ENCODE measurements at regions not wholly inside any gene's neighbourhood (a gene's known extent, or its start where the extent isn't known, plus 50 kb on each side); places are given as distances from the start of the nearest gene placed in this dataset.
"Not testable (repeated sequence)": the region's sequence is repeated elsewhere in the genome, so short reads cannot be mapped to it uniquely, and the experiment has no call there.

GRCh38 chr14:101673873-101674272 lies 87.6 kb upstream of the PPP2R5C start:
- Histone ChIP-seq H2AFZ (ENCODE audit: low read depth, low read length, severe bottlenecking) (no peak overlapping the region), H4K20me1 (ENCODE audit: low read depth, low read length) (no peaks in the 10 kb centered on the region), H3K4me2 (ENCODE audit: low read depth, low read length, poor library complexity, severe bottlenecking) (no peak overlapping the region), H3K27me3 (ENCODE audit: low read length) (no peaks in the 10 kb centered on the region), H3K36me3 (ENCODE audit: low read length) (no peaks in the 10 kb centered on the region), H3K9me3 (ENCODE audit: insufficient read depth, low read length) (peaks cover 6% of the 10 kb centered on the region; the same call in 1 of the 2 replicates), H3K9me2 (replicated peaks; ENCODE audit: insufficient read depth, low read length) (no peaks in the 10 kb centered on the region), H3K79me2 (ENCODE audit: insufficient read depth, low read length) (no peaks in the 10 kb centered on the region), H3K9ac (ENCODE audit: low read length) (no peak overlapping the region), H3K27ac (ENCODE audit: low read depth, low read length) (no peak overlapping the region), H3K4me3 (ENCODE audit: insufficient read depth, low read length, poor library complexity, severe bottlenecking) (no peak overlapping the region), H3F3A (ENCODE audit: insufficient read depth) (no peaks in the 10 kb centered on the region)
- TF ChIP-seq, protein P1, sequence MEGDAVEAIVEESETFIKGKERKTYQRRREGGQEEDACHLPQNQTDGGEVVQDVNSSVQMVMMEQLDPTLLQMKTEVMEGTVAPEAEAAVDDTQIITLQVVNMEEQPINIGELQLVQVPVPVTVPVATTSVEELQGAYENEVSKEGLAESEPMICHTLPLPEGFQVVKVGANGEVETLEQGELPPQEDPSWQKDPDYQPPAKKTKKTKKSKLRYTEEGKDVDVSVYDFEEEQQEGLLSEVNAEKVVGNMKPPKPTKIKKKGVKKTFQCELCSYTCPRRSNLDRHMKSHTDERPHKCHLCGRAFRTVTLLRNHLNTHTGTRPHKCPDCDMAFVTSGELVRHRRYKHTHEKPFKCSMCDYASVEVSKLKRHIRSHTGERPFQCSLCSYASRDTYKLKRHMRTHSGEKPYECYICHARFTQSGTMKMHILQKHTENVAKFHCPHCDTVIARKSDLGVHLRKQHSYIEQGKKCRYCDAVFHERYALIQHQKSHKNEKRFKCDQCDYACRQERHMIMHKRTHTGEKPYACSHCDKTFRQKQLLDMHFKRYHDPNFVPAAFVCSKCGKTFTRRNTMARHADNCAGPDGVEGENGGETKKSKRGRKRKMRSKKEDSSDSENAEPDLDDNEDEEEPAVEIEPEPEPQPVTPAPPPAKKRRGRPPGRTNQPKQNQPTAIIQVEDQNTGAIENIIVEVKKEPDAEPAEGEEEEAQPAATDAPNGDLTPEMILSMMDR (IDR thresholded peaks at IDR 0.05; ENCODE audit: insufficient read depth, low read length, poor library complexity, severe bottlenecking), result no peak
- no peak for TF ChIP-seq EZH2phosphoT487 (conservative IDR thresholded peaks at IDR 0.05; ENCODE audit: low read length)

- not testable (repeated sequence) for H3K27me3 ChIP-seq (ENCODE audit: low read length); H3K9ac ChIP-seq (ENCODE audit: low read length); H3F3A ChIP-seq (ENCODE audit: insufficient read depth); H3K9me2 ChIP-seq (replicated peaks; ENCODE audit: insufficient read depth, low read length); H3K36me3 ChIP-seq (ENCODE audit: low read length); H3K4me2 ChIP-seq (ENCODE audit: low read depth, low read length, poor library complexity, severe bottlenecking); H2AFZ ChIP-seq (ENCODE audit: low read depth, low read length, severe bottlenecking); H4K20me1 ChIP-seq (ENCODE audit: low read depth, low read length); H3K27ac ChIP-seq (ENCODE audit: low read depth, low read length); H3K79me2 ChIP-seq (ENCODE audit: insufficient read depth, low read length); H3K9me3 ChIP-seq (ENCODE audit: insufficient read depth, low read length); H3K4me3 ChIP-seq (ENCODE audit: insufficient read depth, low read length, poor library complexity, severe bottlenecking)
Observed at GRCh38 chr14:101675835-101676234, 85.7 kb upstream of the PPP2R5C start.

DNA sequence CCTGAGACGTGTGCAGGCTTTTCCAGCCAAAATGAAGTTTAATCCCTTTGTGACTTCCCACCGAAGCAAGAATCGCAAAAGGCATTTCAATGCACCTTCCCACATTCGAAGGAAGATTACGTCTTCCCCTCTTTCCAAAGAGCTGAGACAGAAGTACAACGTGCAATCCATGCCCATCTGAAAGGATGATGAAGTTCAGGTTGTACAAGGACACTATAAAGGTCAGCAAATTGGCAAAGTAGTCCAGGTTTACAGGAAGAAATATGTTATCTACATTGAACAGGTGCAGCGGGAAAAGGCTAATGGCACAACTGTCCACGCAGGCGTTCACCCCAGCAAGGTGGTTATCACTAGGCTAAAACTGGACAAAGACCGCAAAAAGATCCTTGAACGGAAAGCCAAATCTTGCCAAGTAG lies 83.6 kb upstream of the PPP2R5C start:
- H3K79me2 ChIP-seq (ENCODE audit: insufficient read depth, low read length); H3K4me3 ChIP-seq (ENCODE audit: insufficient read depth, low read length, poor library complexity, severe bottlenecking); H3K27me3 ChIP-seq (ENCODE audit: low read length); H3K9ac ChIP-seq (ENCODE audit: low read length); H3K36me3 ChIP-seq (ENCODE audit: low read length); H3K4me2 ChIP-seq (ENCODE audit: low read depth, low read length, poor library complexity, severe bottlenecking); H3K9me3 ChIP-seq (ENCODE audit: insufficient read depth, low read length); H3K9me2 ChIP-seq (replicated peaks; ENCODE audit: insufficient read depth, low read length); H4K20me1 ChIP-seq (ENCODE audit: low read depth, low read length); H3F3A ChIP-seq (ENCODE audit: insufficient read depth); H3K27ac ChIP-seq (ENCODE audit: low read depth, low read length); H2AFZ ChIP-seq (ENCODE audit: low read depth, low read length, severe bottlenecking): not testable (repeated sequence)

DNA sequence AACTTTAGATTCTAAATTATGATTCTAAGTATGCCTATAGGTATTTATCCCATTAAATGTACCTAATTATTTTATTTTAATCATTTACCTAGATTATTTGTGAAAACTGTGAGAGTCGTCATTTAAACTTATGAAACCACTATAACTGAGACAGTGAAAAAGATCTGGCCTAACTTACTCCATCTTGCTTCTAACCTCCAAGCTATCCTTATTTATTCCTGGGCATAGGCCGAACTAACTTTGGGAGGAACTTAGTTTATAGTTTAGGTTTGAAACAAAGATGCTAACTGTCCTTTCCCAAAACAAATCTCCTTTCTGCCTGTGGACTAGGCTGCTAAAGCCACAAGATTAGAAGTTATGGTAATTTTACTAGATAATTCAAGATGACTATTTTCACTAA lies 79.7 kb upstream of the PPP2R5C start:
- H3K79me2 ChIP-seq (ENCODE audit: insufficient read depth, low read length), result no peaks in the 10 kb centered on the region
- no peaks in the 10 kb centered on the region for H3K9me2 ChIP-seq (replicated peaks; ENCODE audit: insufficient read depth, low read length)
- H3F3A ChIP-seq (ENCODE audit: insufficient read depth), result no peaks in the 10 kb centered on the region
- no peaks in the 10 kb centered on the region for H4K20me1 ChIP-seq (ENCODE audit: low read depth, low read length)
- no peaks in the 10 kb centered on the region for H3K27me3 ChIP-seq (ENCODE audit: low read length)
- TF ChIP-seq EZH2phosphoT487 (conservative IDR thresholded peaks at IDR 0.05; ENCODE audit: low read length), result no peak
- TF ChIP-seq, protein P1 (IDR thresholded peaks at IDR 0.05; ENCODE audit: insufficient read depth, low read length, poor library complexity, severe bottlenecking), result no peak
- H2AFZ ChIP-seq (ENCODE audit: low read depth, low read length, severe bottlenecking), result no peak overlapping the region
- H3K9ac ChIP-seq (ENCODE audit: low read length), result no peak overlapping the region
- H3K4me2 ChIP-seq (ENCODE audit: low read depth, low read length, poor library complexity, severe bottlenecking), result no peak overlapping the region
- no peaks in the 10 kb centered on the region for H3K36me3 ChIP-seq (ENCODE audit: low read length)
- no peaks in the 10 kb centered on the region for H3K9me3 ChIP-seq (ENCODE audit: insufficient read depth, low read length)
- no peak overlapping the region for H3K4me3 ChIP-seq (ENCODE audit: insufficient read depth, low read length, poor library complexity, severe bottlenecking)
- H3K27ac ChIP-seq (ENCODE audit: low read depth, low read length), result no peak overlapping the region
